C4-2B (cell line): ENCODE measurements at regions not wholly inside any gene's neighbourhood (a gene's known extent, or its start where the extent isn't known, plus 50 kb on each side); places are given as distances from the start of the nearest gene placed in this dataset.

Source experiments
- H3K27ac ChIP-seq: fragments of 450-650 bp; 2 replicates; pipeline ENCODE4 v1.5.1; 2017
- ZFX ChIP-seq: fragments of 450-650 bp; IDR thresholded peaks from 2 replicates; pipeline ENCODE4 v1.6.1; 2017
- TF ChIP-seq, protein P1 (sequence below): fragments of 450-650 bp; conservative IDR thresholded peaks from 2 replicates; pipeline ENCODE4 v1.5.1; 2017; ENCODE audit warnings: mild to moderate bottlenecking

DNA sequence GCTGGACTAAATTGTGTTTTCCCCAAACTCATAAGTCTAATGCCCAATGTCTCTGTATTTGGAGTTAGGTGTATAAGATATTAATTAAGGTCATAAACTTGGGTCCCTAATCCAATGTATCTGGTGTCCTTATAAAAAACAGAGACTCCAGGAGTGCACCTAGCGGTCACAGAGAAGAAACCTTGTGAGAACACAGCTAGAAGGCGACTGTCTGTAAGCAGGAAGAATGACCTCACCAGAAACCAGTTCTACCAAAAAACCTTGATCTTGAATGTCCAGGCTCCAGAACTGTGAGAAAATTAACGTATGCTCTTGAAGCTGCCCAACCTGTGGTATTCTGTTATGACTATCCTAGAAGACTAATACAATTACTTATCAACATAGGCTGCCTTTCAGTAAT, 591.7 kb upstream of the PTPRD start:
- TF ChIP-seq ZFX = no peak
- TF ChIP-seq, protein P1, sequence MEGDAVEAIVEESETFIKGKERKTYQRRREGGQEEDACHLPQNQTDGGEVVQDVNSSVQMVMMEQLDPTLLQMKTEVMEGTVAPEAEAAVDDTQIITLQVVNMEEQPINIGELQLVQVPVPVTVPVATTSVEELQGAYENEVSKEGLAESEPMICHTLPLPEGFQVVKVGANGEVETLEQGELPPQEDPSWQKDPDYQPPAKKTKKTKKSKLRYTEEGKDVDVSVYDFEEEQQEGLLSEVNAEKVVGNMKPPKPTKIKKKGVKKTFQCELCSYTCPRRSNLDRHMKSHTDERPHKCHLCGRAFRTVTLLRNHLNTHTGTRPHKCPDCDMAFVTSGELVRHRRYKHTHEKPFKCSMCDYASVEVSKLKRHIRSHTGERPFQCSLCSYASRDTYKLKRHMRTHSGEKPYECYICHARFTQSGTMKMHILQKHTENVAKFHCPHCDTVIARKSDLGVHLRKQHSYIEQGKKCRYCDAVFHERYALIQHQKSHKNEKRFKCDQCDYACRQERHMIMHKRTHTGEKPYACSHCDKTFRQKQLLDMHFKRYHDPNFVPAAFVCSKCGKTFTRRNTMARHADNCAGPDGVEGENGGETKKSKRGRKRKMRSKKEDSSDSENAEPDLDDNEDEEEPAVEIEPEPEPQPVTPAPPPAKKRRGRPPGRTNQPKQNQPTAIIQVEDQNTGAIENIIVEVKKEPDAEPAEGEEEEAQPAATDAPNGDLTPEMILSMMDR = peak; percentile 39
- H3K27ac ChIP-seq = no peak overlapping the region

DNA sequence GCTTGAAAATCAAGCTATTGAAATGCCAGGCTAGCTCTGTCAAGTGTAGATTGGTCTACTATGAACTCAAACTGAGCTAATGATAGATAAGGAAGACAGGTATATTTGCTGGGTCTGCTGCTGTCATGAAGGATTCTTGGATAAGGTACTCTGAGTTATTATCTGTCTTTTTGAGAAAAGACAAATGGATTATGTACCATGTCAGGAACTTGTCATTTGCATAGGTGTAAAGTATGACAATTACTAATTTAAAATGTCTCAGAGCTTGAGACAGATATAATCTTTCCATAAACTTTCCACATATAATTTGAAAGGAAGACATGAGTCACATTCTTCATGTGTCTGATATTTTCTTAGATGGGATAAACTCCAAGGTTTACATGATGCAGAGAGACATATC, 594.1 kb upstream of the PTPRD start:
- TF ChIP-seq, protein P1 = no peak
- no peak for TF ChIP-seq ZFX
- H3K27ac ChIP-seq = no peak overlapping the region

DNA sequence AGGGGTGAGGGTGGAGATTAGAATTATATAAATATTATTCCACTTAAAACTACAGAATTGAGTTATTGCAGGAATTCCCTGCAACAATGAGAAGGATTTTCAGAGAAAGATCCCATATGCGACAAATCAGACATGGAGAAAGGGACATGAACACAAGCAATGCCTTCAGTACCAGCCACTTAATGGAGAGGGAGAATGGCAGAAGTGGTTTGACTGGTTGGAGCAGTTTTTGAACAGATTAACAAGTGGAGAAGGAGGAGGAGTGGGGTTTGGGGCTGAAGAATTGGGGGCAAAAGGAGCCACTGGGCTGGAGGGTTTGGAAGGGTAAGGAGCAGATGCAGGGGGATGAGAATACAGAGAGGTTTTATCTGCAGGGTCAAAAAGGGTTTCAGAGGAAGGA, 620.9 kb upstream of the PTPRD start:
- no peak overlapping the region for H3K27ac ChIP-seq
- TF ChIP-seq, protein P1 = no peak
- TF ChIP-seq ZFX = no peak

DNA sequence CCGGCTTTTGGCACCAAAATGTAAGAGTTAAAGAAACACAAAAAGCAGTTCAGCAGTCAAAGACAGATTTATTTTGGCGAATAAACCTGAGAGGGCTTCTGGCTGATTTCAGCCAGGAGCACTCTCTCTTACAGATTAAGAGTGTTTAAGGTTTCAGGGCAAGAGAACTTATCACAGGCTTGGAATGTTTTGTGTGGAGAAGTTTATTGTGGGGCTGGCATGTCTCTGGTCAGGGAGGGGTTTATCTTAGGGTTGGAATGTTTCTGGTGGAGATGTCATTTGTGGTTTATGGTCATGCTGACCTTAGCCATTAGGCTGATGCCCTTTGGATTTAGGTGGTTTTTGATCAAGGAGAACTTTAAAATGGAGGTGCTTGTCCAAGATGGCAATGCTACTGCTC, 622.3 kb upstream of the PTPRD start:
- no peak overlapping the region for H3K27ac ChIP-seq
- no peak for TF ChIP-seq ZFX

DNA sequence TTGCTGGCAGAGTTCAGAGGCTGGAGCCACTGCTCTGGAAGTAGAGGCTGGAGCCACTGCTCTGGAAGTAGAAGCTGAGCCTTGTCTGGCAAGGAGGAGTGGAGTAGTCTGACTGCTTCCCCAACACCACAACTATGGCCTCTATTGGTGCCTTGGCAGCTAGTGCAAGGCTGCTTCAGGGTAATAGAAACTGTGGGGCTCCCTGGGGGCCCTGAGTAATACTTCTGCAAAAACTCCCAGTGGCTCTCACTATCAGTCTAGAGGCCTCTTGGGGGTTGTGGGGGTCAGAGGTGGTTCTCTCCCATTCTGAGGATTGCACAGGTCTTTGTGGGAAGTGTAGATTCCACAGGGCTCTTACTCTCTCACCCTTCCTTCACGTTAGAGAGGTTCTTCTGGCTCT, 629.0 kb upstream of the PTPRD start:
- H3K27ac ChIP-seq = no peak overlapping the region
- TF ChIP-seq, protein P1 = no peak
- TF ChIP-seq ZFX = no peak

DNA sequence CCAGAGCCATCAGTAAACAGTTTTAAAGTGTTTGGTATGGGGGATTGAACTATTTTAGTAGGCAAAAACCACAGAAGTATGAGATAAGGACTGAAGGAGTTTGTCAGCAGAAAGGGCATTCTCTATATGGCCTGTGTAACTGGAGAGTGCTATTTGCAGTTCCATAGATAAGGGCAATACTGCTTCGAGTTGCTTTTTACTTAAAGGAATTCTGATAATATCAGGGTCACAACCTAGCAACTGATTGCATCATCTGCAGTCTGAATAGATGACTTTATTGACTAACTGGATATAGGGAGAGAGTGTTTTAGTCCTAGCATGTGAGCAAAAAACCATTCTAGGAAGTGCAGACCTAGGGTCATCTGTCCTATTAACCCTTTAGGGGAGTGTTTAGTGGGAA, 645.2 kb upstream of the PTPRD start:
- no peak overlapping the region for H3K27ac ChIP-seq
- TF ChIP-seq, protein P1 = no peak
- no peak for TF ChIP-seq ZFX

DNA sequence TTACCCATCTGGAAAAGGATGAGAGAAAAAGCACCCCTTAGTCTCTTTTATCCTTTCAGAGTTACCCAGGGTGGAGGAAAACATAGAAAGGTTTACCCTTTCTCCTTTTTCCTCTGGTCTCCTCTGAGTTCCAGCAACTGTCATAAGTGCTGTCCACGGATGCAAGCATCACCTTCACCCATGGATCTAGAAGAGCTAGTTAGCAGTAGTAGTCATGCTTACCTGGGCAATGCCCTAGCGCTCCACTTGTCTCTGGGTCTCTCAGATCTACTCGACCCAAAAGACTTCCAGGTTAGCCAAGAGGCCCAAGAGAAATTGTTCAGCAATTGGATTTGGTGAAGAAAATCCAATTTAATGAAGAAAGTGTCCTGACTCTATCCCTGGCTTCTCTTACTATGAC, 656.2 kb upstream of the PTPRD start:
- TF ChIP-seq, protein P1 = no peak
- no peak for TF ChIP-seq ZFX
- no peak overlapping the region for H3K27ac ChIP-seq

DNA sequence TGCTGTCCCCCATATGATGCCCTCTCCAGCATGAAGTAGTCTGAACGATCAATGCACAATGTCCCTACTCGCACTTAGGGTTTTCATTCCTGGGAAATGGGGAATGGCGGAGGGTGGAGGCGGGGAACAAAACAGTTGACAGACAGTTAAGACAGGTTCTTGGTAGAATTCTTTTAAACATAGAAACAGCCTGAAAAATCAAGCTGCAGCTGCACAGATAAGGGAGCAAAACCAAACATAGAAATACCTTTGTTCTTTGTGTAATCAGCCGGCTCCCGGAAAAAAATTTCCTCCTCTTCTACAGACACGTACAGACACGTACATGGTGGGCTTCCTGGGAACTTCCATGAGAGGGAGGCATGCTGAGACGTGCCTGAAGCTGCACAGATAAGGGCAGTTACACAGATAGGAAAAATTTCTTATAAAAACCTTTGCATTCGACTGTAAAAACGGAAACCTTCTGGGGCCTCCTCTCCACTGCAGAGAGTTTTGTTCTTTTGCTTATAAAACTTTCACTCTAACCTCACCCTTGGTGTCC, 662.4 kb upstream of the PTPRD start:
- TF ChIP-seq, protein P1 = no peak
- no peak for TF ChIP-seq ZFX
- no peak overlapping the region for H3K27ac ChIP-seq
